H1 (cell line): ENCODE measurements at regions not wholly inside any gene's neighbourhood (a gene's known extent, or its start where the extent isn't known, plus 50 kb on each side); places are given as distances from the start of the nearest gene placed in this dataset.

Source experiments
- CEBPB ChIP-seq: IDR thresholded peaks from 2 replicates; pipeline ENCODE4 v1.6.1; 2012; ENCODE audit warnings: low read depth, low read length
- CHD1 ChIP-seq: IDR thresholded peaks from 2 replicates; pipeline ENCODE4 v1.6.1; 2012; ENCODE audit warnings: low read depth, low read length, improper control_type of control experiment
- CTCF ChIP-seq, 3 experiments: IDR thresholded peaks; 1 replicate in 2 of 3; 2 replicates in 1 of 3; pipeline versions ENCODE4 v1.5.1 to v1.6.1; 2011; ENCODE audit warnings: low read length in 3 of 3, mild to moderate bottlenecking in 3 of 3, inconsistent platforms in 2 of 3, low read depth in 1 of 3, moderate library complexity in 1 of 3; ENCODE audit not compliant: insufficient read depth in 1 of 3; ENCODE audit errors: control extremely low read depth in 1 of 3
- EZH2 ChIP-seq: fragments of 200-600 bp; sonication (generic); IDR thresholded peaks from 2 replicates; pipeline ENCODE4 v1.7.1; 2012; ENCODE audit warnings: low read depth, mild to moderate bottlenecking, moderate library complexity, low read length, inconsistent platforms; ENCODE audit not compliant: severe bottlenecking
- JUND ChIP-seq: IDR thresholded peaks from 2 replicates; pipeline ENCODE4 v1.6.1; 2011; ENCODE audit warnings: mild to moderate bottlenecking, improper control_type of control experiment, low read length
- POLR2A ChIP-seq, 2 experiments: IDR thresholded peaks; 1 replicate in 1 of 2; 2 replicates in 1 of 2; pipeline ENCODE4 v1.6.1; 2011; ENCODE audit warnings: low read depth in 2 of 2, low read length in 2 of 2, mild to moderate bottlenecking in 2 of 2; ENCODE audit errors: control extremely low read depth in 1 of 2
- POLR2AphosphoS5 ChIP-seq: IDR thresholded peaks from 2 replicates; pipeline ENCODE4 v1.6.1; 2011; ENCODE audit warnings: low read depth, low read length
- RAD21 ChIP-seq, 2 experiments: IDR thresholded peaks in 1 of 2; conservative IDR thresholded peaks in 1 of 2; 2 replicates each; pipeline ENCODE4 v1.6.1; 2011; ENCODE audit warnings: low read depth in 2 of 2, low read length in 2 of 2, improper control_type of control experiment in 1 of 2, inconsistent platforms in 1 of 2, mild to moderate bottlenecking in 1 of 2, moderate library complexity in 1 of 2
- SIN3A ChIP-seq, 2 experiments: IDR thresholded peaks in 1 of 2; conservative IDR thresholded peaks in 1 of 2; 2 replicates each; pipeline ENCODE4 v1.6.1; 2011 to 2012; ENCODE audit warnings: low read length in 2 of 2, improper control_type of control experiment in 1 of 2, low read depth in 1 of 2, mild to moderate bottlenecking in 1 of 2
- SRF ChIP-seq: IDR thresholded peaks from 2 replicates; pipeline ENCODE4 v1.6.1; 2011; ENCODE audit warnings: mild to moderate bottlenecking, low read depth, low read length, moderate library complexity
- TBP ChIP-seq: IDR thresholded peaks from 2 replicates; pipeline ENCODE4 v1.6.1; 2011; ENCODE audit warnings: low read depth, low read length, improper control_type of control experiment
- TCF12 ChIP-seq: IDR thresholded peaks from 2 replicates; pipeline ENCODE4 v1.6.1; 2011; ENCODE audit warnings: low read depth, mild to moderate bottlenecking, low read length

- TF ChIP-seq EZH2: no peak
- TF ChIP-seq CTCF (IDR thresholded peaks at IDR 0.05; ENCODE audit: control extremely low read depth in 1 of 3, insufficient read depth in 1 of 3, low read depth in 1 of 3, low read length in 3 of 3): no peak
- no peak for TF ChIP-seq RAD21 (IDR thresholded peaks at IDR 0.05 in 1 of 2, conservative IDR thresholded peaks at IDR 0.05 in 1 of 2; ENCODE audit: low read depth in 2 of 2, low read length in 2 of 2)
- TF ChIP-seq POLR2AphosphoS5: no peak
- TF ChIP-seq SIN3A (conservative IDR thresholded peaks at IDR 0.05 in 1 of 2, IDR thresholded peaks at IDR 0.05 in 1 of 2; ENCODE audit: low read depth in 1 of 2, low read length in 2 of 2): no peak
- TF ChIP-seq TBP: no peak
- no peak for TF ChIP-seq CHD1
- no peak for TF ChIP-seq JUND
- TF ChIP-seq CEBPB: no peak
- no peak for TF ChIP-seq TCF12
- no peak for TF ChIP-seq SRF
- no peak for TF ChIP-seq POLR2A (IDR thresholded peaks at IDR 0.05; ENCODE audit: control extremely low read depth in 1 of 2, low read depth in 2 of 2, low read length in 2 of 2)
Measured at GRCh38 chr6:82629921-82630320, 266.3 kb downstream of the TPBG start.
